CD4-positive, alpha-beta T cell treated with Interleukin-6 for 4 hours (primary cell): ENCODE measurements at regions not wholly inside any gene's neighbourhood (a gene's known extent, or its start where the extent isn't known, plus 50 kb on each side); places are given as distances from the start of the nearest gene placed in this dataset.
A peak's percentile ranks its signal among the peaks of the same experiment; 100 is the strongest.
"Not testable (repeated sequence)": the region's sequence is repeated elsewhere in the genome, so short reads cannot be mapped to it uniquely, and the experiment has no call there.

Experiments used
- DNase-seq: peaks from one replicate; pipeline ENCODE4 v3.0.0-alpha.2; 2020; ENCODE audit warnings: mixed read lengths

GRCh38 chr20:41783423-41784208 is 165.4 kb upstream of the CHD6 start:
- no peak for DNase-seq

- no peak for DNase-seq
These were observed 164.7 kb upstream of the CHD6 start for GRCh38 chr20:41782730-41783406.

GRCh38 chr20:41782255-41782654 is 164.1 kb upstream of the CHD6 start:
- DNase-seq = no peak

- DNase-seq = no peak
These were observed 158.2 kb upstream of the CHD6 start for GRCh38 chr20:41776421-41776820.

DNA sequence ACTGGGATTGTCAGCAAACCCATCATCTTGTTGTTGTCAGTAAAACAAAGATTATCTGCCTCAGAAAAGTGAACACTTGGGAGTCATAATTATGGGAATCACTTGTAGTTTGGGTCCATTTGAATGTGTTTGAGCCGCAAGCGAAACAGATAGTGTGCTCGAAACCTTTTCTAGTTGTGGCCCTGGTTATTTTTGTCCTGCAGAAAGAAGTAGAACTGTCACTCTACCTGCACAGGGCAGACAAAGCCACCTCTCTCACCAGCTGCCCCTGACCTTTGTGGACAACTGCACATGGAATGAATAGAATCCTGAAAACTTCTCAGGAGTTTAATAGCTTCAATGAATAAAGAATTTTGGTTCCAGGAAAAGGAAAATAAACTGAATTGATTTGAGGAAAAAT is 156.1 kb upstream of the CHD6 start:
- DNase-seq = no peak

- DNase-seq = no peak
These were observed 152.8 kb upstream of the CHD6 start for GRCh38 chr20:41770965-41771364.

GRCh38 chr20:41770427-41770826 is 152.2 kb upstream of the CHD6 start:
- no peak for DNase-seq

DNA sequence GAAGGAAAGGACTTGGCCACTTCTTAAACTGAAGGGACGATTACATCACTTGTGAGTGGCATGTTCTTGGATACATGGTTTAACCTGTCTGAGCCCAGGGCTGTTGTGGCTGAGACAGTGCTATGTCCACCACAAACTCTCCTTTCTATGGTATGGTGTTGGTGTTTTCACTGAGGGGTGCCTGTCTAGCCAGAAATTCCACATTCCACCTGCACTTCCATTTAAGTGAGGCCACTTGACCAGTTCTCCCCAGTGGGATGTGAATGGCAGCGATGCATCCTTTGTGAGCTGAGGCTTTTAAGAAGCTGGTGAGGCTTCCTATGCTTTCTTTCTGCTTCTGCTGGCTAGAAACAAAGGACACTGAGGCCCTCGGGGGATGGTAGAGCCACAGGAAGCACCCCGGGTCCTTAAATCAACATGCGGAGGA is 151.4 kb upstream of the CHD6 start:
- DNase-seq = no peak

GRCh38 chr20:41750137-41750536 is 132.0 kb upstream of the CHD6 start:
- DNase-seq = no peak

DNA sequence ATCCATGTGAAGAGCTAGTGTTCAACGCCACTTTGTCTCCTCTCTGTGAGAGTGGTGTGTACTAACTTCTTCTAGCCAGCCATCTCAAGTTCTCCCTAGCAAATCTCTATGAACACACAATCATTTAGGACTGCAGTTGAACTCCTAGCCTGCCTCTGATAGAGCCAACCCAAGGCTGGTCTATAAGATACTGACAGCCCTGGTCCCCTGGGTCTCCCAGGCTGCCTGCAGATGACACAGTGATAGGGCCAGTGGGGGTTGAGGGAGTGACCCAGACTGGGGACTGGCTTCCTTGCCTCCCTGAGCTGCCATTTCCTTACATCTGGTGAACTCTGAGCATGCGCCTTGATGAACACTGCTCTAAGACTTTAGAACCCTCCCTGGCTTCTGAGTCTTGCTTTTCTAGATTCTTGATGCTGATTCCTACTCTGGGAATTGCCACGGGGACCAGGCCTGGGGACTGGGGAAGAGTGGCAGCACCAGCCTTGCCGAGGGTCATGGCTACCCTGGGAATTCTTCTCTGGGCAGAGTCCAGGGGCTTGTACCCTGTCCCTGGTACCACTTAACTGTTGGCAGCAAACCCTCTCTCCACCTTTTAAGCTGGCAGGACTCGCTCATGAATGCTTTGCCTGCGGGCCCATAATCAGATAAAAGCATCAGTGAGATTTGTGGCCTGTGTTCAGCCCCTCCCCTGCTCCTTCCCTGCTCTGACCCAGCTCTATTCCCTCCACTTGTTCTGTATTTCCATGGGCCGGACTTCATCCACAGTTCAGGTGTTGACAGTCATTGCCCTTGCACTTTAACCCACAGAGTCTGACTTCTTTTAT is 130.8 kb upstream of the CHD6 start:
- no peak for DNase-seq

- DNase-seq = no peak
These were observed 129.9 kb upstream of the CHD6 start for GRCh38 chr20:41748051-41748450.

DNA sequence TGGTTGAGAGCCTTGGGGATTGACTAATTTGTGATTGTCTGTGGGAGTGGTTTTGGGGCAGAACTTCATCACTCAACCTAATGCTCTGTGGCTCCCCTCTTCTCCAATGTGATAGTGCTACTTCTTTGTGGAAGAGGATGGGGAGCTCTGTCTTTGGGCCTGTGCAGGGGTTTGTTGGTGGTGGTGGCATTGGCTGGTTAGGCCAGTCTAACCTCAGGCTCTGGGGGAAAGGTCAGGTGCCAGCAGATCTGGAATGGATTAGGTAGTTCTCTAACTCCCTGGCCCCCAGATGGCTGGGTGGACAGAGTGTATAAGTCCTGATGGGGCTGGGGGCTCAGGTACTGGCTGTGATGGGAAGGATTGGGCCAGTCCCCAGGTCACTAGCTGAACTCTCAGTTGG is 129.0 kb upstream of the CHD6 start:
- DNase-seq = no peak

DNA sequence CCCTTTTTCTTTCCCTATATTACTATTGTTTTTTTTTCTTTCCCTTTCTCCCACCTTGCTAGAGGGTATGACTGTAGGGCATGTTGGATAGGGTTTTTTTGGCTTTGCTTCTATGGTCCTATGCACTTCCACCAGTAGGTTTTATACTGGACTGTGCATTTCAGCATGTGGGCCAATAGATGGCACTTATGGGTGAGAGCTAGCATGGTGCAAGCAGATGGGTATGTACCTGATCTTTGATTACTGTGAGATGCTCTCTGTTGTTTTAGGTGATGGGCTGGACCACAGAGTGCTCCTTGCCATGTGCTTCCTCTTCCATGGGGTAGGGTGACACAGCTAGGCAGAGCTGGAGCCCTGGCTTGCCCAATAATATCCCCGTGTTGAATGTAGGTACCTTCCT is 128.5 kb upstream of the CHD6 start:
- DNase-seq = no peak

DNA sequence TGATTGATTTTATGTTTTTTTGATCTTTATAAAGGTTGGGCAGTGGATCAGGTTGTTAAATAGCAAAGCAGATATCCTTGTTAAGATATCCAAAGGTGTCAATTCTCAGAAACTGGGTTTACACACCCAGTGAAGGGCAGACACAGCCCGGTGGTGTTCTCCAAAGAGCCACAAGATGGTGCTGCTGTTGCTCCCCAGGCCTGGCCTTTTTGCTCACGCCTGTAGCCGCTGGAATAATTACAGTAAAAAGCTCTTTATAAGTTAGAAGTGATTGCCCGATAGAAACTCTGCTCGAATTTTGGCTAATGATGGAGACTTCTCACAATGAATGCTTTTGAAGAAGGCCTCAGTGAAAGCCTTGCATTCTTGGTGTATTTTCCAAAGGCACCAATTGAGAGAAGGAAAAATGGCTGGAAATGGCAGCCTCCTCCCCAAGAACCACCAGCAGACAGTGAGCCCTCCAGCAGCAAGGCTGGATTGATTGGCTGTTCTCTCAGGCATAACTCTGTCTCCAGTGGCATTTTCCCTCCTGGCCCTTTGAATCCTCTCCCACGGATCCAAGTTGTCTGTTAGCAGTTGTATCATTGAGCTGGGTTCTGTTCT is 120.5 kb upstream of the CHD6 start:
- DNase-seq = peak; percentile 17

- DNase-seq = no peak
These were observed 117.8 kb upstream of the CHD6 start for GRCh38 chr20:41735949-41736348.

- peak; percentile 17 for DNase-seq
These were observed 116.3 kb upstream of the CHD6 start for GRCh38 chr20:41734506-41734945.

- DNase-seq = no peak
These were observed 115.0 kb upstream of the CHD6 start for GRCh38 chr20:41733151-41733550.

DNA sequence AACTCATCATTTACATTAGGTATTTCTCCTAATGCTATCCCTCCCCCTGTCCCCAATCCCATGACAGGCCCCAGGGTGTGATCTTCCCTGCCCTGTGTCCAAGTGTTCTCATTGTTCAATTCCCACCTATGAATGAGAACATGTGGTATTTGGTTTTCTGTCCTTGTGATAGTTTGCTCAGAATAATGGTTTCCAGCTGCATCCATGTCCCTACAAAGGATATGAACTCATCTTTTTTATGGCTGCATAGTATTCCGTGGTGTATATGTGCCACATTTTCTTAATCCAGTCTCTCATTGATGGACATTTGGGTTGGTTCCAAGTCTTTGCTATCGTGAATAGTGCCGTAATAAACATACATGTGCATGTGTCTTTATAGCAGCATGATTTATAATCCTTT is 113.0 kb upstream of the CHD6 start:
- not testable (repeated sequence) for DNase-seq

- not testable (repeated sequence) for DNase-seq
These were observed 109.5 kb upstream of the CHD6 start for GRCh38 chr20:41727681-41728080.

DNA sequence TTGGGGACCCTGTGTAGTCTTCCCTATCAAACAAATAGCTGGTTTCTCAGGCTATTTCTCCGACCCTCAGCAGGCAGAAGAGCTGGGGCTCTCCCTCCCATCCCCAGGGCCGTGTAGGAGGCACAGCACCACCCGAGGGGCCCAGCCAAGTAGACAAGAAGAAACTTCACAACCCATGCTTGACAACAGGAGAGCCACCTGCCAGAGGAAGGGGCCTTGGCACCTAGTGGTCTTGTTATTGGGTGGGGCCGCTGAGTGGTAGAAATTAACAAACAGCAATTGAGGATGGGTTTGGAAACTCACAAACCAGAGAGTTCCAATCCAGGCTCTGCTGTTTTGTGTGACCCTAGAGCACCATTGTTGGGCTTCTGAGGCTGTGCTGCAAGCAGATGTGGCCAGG is 108.5 kb upstream of the CHD6 start:
- no peak for DNase-seq

DNA sequence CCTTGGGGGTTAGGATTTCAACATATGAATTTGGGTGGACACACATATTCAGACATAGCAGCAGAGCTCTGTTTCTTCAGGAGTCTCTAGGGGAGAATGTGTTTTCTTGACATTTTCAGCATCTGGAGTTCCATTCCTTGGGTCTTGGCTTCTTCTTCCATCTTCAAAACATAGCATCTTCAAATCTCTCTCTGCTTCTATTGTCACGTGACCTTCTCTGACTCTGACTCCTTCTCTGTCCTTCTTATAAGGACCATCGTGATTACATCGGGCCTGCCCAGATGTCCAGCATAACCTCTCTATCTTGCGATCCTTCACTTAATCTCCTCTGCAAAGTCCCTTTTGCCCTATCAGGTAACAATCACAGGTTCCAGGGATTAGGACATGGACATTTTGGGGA is 101.0 kb upstream of the CHD6 start:
- DNase-seq = no peak

DNA sequence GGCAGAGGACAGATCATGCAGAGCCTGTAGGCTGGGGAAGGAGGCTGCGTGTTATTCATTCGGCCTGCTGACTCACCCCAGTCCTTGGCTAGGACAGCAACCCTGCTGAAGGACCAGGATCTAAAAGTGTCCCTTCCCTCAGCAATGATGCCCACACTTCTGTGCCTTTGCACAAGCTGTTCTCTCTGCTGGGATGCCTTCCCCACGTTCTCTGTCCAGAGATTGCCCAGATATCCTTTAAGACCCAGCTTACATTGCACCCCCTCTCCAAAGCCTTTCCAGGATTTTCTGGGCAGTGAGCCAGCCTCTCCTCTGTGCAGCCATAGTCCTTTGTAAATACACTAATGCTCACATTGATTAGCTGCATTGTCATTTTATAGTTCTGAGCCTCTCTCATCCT is 99.3 kb upstream of the CHD6 start:
- DNase-seq = no peak

DNA sequence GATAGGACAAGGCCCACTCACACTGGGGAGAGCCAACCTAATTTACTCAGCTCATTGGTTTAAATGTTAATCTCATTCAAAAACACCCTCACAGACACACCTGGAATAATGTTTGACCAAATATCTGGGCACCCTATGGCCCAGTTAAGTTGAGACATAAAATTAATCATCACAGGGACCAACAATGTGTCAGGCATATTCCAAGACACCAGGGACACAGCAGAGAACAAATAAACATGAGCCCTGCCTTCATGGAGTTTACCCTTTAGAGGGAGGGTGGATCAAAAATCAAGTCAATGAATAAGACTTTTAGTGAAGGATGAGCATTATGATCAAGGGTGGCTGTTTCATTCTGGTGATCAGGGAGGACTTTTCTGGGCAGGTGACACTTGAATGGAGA is 98.7 kb upstream of the CHD6 start:
- DNase-seq = no peak
